Hippocampal formation (tissue), 2 donors: ENCODE measurements at regions not wholly inside any gene's neighbourhood (a gene's known extent, or its start where the extent isn't known, plus 50 kb on each side); places are given as distances from the start of the nearest gene placed in this dataset.

Experiments used
- DNase-seq, 2 donors: peaks; one replicate each; lab custom pipeline; 2025; lab: John Stamatoyannopoulos, UW

GRCh38 chr9:115169003-115169402 is 51.0 kb upstream of the TNC start:
- DNase-seq = no peak

GRCh38 chr9:115170358-115171073 is 52.6 kb upstream of the TNC start:
- DNase-seq = no peak

- no peak for DNase-seq
Measured at GRCh38 chr9:115171921-115172388, 54.0 kb upstream of the TNC start.

- no peak for DNase-seq
Measured at GRCh38 chr9:115182264-115182663, 64.3 kb upstream of the TNC start.

- no peak for DNase-seq
Measured at GRCh38 chr9:115183436-115183835, 65.5 kb upstream of the TNC start.

- no peak for DNase-seq
Measured at GRCh38 chr9:115189686-115190085, 71.7 kb upstream of the TNC start.

GRCh38 chr9:115191667-115192066 is 73.7 kb upstream of the TNC start:
- no peak for DNase-seq

GRCh38 chr9:115192280-115192679 is 74.3 kb upstream of the TNC start:
- DNase-seq = no peak

GRCh38 chr9:115192835-115193525 is 75.0 kb upstream of the TNC start:
- no peak for DNase-seq

GRCh38 chr9:115193777-115194176 is 75.8 kb upstream of the TNC start:
- DNase-seq = no peak

- no peak for DNase-seq
Measured at GRCh38 chr9:115194216-115194615, 76.3 kb upstream of the TNC start.

GRCh38 chr9:115195912-115196311 is 78.0 kb upstream of the TNC start:
- DNase-seq = no peak

- no peak for DNase-seq
Measured at GRCh38 chr9:115196919-115197318, 79.0 kb upstream of the TNC start.

- DNase-seq = no peak
Measured at GRCh38 chr9:115198001-115198400, 80.0 kb upstream of the TNC start.

GRCh38 chr9:115200711-115201505 is 83.0 kb upstream of the TNC start:
- no peak for DNase-seq

- no peak for DNase-seq
Measured at GRCh38 chr9:115202181-115202580, 84.2 kb upstream of the TNC start.

GRCh38 chr9:115202960-115203751 is 85.2 kb upstream of the TNC start:
- no peak for DNase-seq

GRCh38 chr9:115204904-115205453 is 87.0 kb upstream of the TNC start:
- no peak for DNase-seq

GRCh38 chr9:115207003-115207836 is 89.3 kb upstream of the TNC start:
- no peak for DNase-seq

GRCh38 chr9:115208501-115208900 is 90.5 kb upstream of the TNC start:
- DNase-seq = no peak
